Fibroblast of skin of back (primary cell): ENCODE measurements at regions not wholly inside any gene's neighbourhood (a gene's known extent, or its start where the extent isn't known, plus 50 kb on each side); places are given as distances from the start of the nearest gene placed in this dataset.

Experiments used
- DNase-seq: peaks from one replicate; pipeline ENCODE4 v3.0.0-alpha.2; 2013

- DNase-seq = no peak
Observed at GRCh38 chr6:151701911-151702562, 105.4 kb upstream of the ESR1 start.

DNA sequence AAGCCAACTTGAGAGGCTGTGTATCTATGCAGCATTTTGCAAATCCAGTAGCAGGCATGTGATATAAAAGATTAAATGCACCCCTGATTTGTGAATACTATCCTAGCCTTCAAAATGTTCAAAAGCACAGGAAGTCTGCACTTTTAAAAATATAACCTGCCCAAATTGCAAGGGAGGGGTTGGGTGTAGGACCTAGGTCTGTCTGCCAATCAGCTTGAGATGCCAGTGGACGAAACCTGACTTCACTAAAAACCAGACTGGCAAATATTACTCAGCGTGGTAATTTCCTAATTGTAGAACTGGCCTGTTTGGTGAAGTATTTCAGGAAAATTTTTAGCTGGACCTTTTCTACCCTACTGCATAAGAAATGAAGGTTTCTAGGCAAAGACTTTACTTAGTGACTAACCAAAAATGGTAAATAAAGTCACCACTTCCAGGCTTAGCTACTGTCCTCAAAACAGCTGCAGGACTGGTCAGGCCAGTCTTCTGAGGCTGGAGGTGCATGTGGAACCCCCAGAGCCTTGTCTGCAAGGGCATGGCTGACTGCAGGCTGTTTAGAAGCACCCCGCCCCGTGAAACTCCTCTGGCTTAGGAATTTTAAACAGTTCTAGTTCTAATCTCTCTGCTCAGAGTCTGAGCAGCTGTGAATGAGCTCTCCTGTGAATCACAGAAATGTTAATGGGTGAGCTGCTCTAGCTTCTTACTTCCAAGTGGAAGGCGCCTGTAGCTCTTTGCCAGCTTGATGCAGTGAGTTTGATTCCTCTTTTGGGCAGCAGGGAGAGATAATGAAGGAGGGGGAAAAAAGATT lies 104.4 kb upstream of the ESR1 start:
- DNase-seq = no peak

DNA sequence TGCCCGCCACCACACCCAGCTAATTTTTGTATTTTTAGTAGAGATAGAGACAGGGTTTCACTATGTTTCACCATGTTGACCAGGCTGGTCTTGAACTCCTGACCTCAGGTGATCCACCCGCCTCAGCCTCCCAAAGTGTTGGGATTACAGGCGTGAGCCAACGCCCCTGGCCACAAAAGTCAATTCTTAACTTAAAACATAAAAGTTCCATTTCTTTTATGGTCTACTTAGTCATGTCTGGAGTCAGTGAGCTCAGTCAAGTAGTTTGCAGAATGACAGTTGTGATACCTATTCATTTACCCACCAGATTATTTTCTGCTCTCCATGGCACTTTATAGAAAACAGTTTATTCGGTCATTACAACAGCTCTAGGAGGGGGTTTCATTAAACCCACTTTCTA lies 103.1 kb upstream of the ESR1 start:
- no peak for DNase-seq

GRCh38 chr6:151705993-151706733 lies 101.3 kb upstream of the ESR1 start:
- DNase-seq = no peak

DNA sequence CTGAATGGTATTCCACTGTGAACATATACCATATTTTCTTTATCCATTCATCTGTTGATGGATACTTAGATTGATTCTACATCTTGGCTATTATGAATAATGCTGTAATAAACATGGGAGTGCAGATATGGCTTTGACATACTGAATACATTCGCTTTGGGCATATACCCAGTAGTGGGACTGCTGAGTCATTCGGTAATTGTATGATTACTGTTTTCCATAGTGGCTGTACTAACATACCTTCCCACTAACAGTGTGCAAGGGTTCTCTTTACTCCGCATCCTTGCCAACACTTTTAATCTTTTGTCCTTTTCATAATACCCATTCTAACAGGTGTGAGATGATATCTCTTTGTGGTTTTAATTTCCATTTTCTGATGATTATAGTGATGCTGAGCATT lies 98.2 kb upstream of the ESR1 start:
- no peak for DNase-seq

DNA sequence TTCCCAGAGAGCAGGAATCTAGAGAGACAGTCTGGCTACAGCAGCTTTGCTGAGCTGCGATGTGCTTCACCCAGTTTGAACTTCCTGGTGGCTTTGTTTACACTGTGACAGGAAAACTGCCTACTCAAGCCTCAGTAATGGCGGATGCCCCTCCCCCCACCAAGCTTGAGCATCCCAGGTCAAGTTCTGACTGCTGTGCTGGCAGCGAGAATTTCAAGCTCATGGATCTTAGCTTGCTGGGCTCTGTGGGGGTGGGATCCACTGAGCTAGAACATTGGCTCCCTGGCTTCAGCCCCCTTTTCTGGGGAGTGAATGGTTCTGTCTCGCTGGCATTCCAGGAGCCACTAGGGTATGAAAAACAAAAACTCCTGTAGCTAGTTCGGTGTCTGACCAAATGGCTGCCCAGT lies 91.0 kb upstream of the ESR1 start:
- DNase-seq = peak; percentile 8

DNA sequence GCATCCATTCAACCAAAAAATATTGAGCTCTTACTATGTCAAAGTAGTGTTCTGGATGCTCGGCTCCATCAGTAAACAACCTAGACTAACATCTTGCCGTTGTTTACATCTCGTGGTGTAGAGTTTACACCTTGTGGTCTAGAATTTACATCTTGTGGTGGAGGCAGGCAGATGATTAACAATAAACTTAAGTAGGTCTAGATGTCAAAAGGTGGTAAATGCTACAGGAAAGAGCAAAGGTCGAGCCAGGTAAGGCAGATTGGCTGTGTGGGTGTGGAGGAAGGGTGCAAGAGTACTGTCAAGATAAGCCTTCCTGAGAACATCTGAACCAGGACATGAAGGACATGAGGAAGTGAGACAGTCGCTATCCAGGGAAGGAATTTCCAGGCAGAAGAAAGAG lies 88.4 kb upstream of the ESR1 start:
- no peak for DNase-seq

- DNase-seq = no peak
Observed at GRCh38 chr6:151721146-151721545, 86.3 kb upstream of the ESR1 start.

GRCh38 chr6:151721671-151722070 lies 85.8 kb upstream of the ESR1 start:
- DNase-seq = no peak

- no peak for DNase-seq
Observed at GRCh38 chr6:151722342-151722741, 85.1 kb upstream of the ESR1 start.

GRCh38 chr6:151723152-151723551 lies 84.3 kb upstream of the ESR1 start:
- no peak for DNase-seq

- no peak for DNase-seq
Observed at GRCh38 chr6:151729829-151730495, 77.5 kb upstream of the ESR1 start.

- no peak for DNase-seq
Observed at GRCh38 chr6:151730496-151730870, 77.0 kb upstream of the ESR1 start.

GRCh38 chr6:151731313-151731712 lies 76.2 kb upstream of the ESR1 start:
- DNase-seq = no peak

GRCh38 chr6:151733680-151734320 lies 73.7 kb upstream of the ESR1 start:
- no peak for DNase-seq

DNA sequence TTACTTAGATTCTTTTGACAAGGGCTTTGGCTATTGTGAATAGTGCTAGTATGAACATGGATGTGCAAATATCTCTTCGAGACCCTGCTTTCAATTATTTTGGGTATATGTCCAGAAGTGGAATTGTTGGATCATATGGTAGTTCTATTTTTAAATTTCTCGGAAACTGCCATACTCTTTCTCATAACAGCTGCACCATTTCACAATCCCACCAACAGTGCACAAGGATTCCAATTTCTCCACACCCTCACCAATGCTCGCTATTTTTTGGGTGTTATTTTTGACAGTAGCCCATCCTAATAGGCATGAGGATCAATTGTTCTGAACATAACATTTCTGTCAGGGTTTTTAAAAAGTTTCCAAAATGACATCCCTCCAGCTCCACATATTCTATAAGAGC lies 69.2 kb upstream of the ESR1 start:
- DNase-seq = no peak

- no peak for DNase-seq
Observed at GRCh38 chr6:151738960-151739359, 68.5 kb upstream of the ESR1 start.

DNA sequence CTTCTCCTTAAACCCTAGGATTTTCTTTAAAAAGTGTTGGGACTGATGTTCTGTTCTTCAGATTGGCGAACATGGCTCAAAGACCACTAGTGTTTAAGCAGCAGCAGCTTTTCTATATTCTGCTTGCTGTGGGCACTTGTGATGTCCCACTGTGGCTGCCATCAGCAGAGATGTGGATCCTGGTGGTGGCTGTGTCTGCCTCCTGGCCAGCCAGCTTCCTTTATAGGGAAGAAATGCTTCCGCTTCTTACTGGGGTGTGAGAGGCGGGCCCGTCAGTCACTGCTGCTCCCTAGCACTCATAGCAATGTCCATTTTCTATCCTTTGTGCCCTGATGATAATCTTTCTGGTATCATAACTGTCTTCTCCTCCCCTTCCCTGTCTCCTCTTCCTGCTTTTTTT lies 66.7 kb upstream of the ESR1 start:
- no peak for DNase-seq

- peak; percentile 25 for DNase-seq
Observed at GRCh38 chr6:151747896-151748295, 59.6 kb upstream of the ESR1 start.

DNA sequence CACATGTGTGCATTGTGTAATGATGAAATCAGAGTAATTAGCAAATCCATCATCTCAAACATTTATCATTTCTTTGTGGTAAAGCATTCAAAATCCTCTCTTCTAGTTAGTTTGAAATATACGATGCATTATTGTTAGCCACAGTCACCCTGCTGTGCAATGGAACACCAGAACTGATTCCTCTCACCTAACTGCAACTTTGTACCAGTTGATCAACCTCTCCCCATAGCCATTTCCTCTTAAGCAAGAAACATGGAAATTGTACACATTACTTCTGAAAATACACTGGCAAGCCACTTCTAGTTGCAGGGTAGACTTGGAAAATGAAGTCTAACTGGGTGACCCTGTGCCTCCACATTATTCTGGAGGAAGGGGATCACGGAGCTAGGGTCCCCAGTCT lies 58.1 kb upstream of the ESR1 start:
- no peak for DNase-seq

- no peak for DNase-seq
Observed at GRCh38 chr6:151753581-151753980, 53.9 kb upstream of the ESR1 start.

GRCh38 chr6:151757506-151757955 lies 50.0 kb upstream of the ESR1 start:
- no peak for DNase-seq
